ENCODE measurements at regions not wholly inside any gene's neighbourhood (a gene's known extent, or its start where the extent isn't known, plus 50 kb on each side); places are given as distances from the start of the nearest gene placed in this dataset.

DNA sequence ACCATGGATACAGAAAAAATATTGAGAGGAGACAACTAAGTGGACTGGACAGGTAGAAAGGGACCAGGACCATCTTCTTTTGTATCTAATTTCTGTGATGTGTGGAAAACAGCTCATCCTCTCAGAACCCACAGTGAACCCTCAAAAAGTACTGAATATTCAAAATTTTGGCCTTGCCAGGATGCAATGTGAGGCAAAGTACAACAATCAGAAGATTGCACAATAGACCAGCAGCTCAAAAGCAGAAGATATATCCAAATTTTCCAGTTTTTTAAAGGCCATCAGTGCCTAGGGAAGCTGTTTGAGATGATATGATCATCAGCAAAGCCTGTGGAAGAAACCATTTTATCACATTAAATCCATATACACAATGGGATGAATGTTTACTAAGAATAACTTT, 973.3 kb upstream of the MIR17HG start:
- DNase-seq (ENCODE audit: extremely low read depth, low read depth), result no peak
- TF ChIP-seq, protein P1, sequence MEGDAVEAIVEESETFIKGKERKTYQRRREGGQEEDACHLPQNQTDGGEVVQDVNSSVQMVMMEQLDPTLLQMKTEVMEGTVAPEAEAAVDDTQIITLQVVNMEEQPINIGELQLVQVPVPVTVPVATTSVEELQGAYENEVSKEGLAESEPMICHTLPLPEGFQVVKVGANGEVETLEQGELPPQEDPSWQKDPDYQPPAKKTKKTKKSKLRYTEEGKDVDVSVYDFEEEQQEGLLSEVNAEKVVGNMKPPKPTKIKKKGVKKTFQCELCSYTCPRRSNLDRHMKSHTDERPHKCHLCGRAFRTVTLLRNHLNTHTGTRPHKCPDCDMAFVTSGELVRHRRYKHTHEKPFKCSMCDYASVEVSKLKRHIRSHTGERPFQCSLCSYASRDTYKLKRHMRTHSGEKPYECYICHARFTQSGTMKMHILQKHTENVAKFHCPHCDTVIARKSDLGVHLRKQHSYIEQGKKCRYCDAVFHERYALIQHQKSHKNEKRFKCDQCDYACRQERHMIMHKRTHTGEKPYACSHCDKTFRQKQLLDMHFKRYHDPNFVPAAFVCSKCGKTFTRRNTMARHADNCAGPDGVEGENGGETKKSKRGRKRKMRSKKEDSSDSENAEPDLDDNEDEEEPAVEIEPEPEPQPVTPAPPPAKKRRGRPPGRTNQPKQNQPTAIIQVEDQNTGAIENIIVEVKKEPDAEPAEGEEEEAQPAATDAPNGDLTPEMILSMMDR (IDR thresholded peaks at IDR 0.05; ENCODE audit: low read depth, low read length), result no peak

DNA sequence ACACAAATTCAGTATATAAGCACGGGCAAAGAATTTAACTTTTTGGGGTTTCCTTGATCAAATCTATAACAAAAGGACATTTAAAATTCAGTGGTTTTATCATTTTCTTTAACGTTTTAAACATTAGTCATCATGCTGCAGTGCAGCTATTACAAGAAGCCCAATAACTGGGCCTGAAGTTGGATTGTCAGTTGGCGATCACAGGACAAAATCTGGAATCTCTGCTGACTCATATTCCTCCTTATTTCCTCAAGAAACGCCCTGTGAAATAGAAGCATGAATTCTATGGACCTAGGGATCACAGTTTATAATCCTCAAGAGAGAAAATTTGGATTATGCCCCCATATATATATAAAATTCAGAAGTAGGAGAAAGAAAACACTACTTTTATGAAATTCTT, 971.6 kb upstream of the MIR17HG start:
- DNase-seq (ENCODE audit: extremely low read depth, low read depth), result no peak
- TF ChIP-seq, protein P1 (IDR thresholded peaks at IDR 0.05; ENCODE audit: low read depth, low read length), result no peak

DNA sequence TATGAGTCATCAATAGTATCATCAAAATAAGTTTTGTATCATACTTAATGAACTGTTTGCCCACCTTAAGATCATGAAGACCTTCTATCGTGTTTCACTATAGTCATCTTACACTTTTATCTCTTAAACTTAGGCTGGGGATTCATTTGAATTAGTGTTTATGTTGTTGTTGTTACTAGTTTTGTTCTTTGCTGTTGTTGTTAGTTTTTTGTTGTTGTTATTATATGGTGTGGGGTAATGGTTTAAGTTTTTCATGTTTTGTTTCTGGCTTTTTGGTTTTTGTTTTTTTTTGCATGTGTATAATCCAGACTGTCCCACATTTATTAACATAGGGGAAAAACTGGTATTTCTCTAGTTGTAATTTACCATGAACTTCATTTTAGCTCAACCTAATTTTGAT, 965.1 kb upstream of the MIR17HG start:
- no peak for DNase-seq (ENCODE audit: extremely low read depth, low read depth)
- TF ChIP-seq, protein P1 (IDR thresholded peaks at IDR 0.05; ENCODE audit: low read depth, low read length), result no peak

DNA sequence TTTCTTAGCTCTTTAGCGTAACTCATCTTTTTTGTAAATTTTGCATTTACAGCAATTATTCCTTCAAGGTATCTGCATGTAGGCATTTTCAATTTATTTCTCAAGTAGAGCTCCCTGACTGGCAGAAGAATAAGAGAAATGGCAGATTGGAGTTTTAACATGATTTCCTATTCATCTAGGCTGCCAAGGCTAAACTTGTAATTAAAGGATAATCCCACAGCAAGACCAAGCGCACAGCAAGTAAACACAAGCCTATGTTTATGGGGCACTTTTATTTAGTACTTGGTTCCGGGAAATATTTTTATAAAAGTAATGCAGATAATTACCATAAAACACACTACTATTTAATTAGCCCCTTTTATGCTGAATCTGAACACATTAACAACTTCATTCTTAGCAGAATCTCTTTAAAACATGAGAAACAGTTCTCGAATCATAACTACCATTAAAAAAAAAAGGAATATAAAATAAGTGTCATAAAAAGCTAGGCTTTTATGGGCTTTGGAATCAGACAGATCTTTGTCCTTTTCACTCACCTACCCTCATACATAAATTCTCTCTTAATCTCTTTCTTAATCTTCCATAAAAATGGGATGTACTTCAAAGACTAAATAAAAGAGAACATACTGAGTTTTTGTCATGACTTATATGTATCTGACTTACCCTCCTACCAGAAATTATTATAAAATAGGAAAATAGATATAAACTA, 961.6 kb upstream of the MIR17HG start:
- DNase-seq (ENCODE audit: extremely low read depth, low read depth), result no peak
- TF ChIP-seq, protein P1 (IDR thresholded peaks at IDR 0.05; ENCODE audit: low read depth, low read length), result no peak

DNA sequence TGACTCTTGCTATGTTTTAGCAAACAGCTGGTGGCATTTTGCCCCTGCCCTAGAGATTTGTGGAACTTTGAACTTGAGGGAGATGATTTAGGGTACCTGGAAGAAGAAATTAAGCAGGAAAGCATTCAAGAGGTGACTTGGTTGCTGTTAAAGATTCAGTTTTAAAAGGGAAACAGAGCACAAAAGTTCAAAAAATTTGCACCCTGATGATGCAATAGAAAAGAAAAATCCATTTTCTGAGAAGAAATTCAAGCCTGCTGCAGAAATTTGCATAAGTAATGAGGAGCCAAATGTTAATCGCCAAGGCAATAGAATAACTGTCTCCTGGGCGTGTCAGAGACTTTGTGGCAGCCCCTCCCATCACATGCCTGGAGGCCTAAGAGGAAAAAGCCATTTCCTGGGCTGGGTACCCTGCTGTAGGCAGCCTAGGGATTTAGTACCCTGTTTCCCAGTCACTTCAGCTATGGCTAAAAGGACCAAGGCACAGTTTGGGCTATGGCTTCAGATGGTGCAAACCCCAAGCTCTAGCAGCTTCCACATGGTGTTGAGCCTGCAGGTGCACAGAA, 958.5 kb upstream of the MIR17HG start:
- TF ChIP-seq, protein P1 (IDR thresholded peaks at IDR 0.05; ENCODE audit: low read depth, low read length), result no peak
- no peak for DNase-seq (ENCODE audit: extremely low read depth, low read depth)

DNA sequence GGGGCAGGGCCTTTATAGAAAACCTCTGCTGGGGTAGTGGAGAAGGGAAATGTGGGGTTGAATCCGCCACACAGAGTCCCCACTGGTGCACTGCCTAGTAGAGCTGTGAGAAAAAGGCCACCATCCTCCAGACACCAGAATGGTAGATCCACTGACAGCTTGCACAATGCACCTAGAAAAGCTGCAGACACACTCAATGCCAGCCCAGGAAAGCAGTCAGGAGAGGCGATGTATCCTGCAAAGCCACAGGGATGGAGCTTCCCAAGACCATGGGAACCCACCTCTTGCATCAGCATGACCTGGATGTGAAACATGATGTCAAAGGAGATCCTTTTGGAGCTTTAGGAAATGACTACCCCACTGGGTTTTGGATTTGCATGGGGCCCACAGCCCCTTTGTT, 958.0 kb upstream of the MIR17HG start:
- DNase-seq (ENCODE audit: extremely low read depth, low read depth), result no peak
- TF ChIP-seq, protein P1 (IDR thresholded peaks at IDR 0.05; ENCODE audit: low read depth, low read length), result no peak

DNA sequence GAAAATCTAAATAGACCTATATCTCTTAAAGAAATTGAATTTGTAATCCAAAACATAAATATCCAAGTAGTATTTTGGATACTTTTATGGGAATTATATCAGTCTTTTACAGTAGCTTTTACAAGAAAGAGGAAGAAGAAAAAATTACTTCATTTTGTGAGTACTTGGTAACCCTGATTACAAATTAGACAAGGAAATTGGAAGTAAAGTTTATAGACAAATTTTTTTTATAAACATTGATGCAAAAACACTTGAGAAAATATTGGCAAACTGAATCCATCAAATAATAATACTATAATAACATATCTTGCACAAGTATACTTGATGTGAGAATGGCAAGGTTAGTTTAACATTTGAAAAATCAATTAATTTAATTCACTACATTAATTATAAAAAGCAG, 954.1 kb upstream of the MIR17HG start:
- TF ChIP-seq, protein P1 (IDR thresholded peaks at IDR 0.05; ENCODE audit: low read depth, low read length), result no peak
- DNase-seq (ENCODE audit: extremely low read depth, low read depth), result no peak

Measured in AG09319 (cell line).